Skin epidermis (tissue), 12 donors: ENCODE measurements at regions not wholly inside any gene's neighbourhood (a gene's known extent, or its start where the extent isn't known, plus 50 kb on each side); places are given as distances from the start of the nearest gene placed in this dataset.

ENCODE experiments used
- H3K27ac ChIP-seq, 21 experiments: fragments of 200-600 bp; sonication (generic) in 11 of 21; one replicate each; pipeline ENCODE4 v1.5.0; 2020; ENCODE audit warnings: mild to moderate bottlenecking in 3 of 21, inconsistent platforms in 2 of 21, moderate library complexity in 2 of 21
- H3K4me3 ChIP-seq, 7 experiments: fragments of 200-600 bp; sonication (generic) in 2 of 7; one replicate each; pipeline ENCODE4 v1.5.0; 2020; ENCODE audit warnings: inconsistent platforms in 2 of 7, mild to moderate bottlenecking in 2 of 7, moderate library complexity in 1 of 7

DNA sequence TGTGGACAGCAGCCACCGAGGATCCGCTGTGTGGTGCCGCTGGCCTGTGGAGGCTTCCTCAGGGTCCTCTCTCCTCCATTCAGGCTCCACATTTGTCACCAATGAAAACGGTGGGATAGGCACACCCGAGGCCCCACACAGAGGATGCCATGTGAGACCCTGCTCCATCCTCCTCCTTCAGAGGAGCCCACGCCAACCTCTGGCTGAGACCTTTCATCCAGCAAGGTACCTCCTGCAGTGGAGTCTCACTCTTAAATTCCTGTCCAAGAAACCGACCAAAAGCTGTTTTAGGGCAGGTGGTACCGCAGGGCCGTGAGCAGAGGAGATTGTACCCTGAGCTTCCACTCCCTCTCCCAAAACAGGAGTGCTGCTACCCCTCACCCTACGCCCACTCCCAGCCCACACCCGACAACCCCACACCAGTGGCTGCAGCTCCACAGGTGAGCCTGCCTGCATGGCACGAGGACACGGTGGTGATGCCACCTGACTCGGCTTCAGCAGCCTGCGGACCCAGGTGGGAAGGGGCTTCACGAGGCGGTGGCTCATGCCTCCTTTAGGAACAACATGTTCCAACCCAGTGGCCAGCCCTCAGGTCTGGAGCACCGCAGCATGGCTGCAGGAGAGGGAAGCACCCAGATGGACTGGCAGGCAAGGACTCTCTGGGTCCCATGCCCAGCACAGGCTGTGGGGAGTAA lies 237.6 kb upstream of the AFDN start:
- H3K27ac ChIP-seq, result no peak overlapping the region

GRCh38 chr6:167589615-167589940 lies 237.1 kb upstream of the AFDN start:
- no peak overlapping the region for H3K4me3 ChIP-seq
- no peak overlapping the region for H3K27ac ChIP-seq

More for the DNA sequence above, 237.6 kb upstream of the AFDN start:
- H3K4me3 ChIP-seq, result no peak overlapping the region

GRCh38 chr6:167590193-167590592 lies 236.5 kb upstream of the AFDN start:
- H3K27ac ChIP-seq, result no peak overlapping the region
- no peak overlapping the region for H3K4me3 ChIP-seq
